ENCODE measurements at regions not wholly inside any gene's neighbourhood (a gene's known extent, or its start where the extent isn't known, plus 50 kb on each side); places are given as distances from the start of the nearest gene placed in this dataset.

- DNase-seq: no peak
Observed at GRCh38 chr1:82258887-82259286, 458.2 kb downstream of the ADGRL2 start.

DNA sequence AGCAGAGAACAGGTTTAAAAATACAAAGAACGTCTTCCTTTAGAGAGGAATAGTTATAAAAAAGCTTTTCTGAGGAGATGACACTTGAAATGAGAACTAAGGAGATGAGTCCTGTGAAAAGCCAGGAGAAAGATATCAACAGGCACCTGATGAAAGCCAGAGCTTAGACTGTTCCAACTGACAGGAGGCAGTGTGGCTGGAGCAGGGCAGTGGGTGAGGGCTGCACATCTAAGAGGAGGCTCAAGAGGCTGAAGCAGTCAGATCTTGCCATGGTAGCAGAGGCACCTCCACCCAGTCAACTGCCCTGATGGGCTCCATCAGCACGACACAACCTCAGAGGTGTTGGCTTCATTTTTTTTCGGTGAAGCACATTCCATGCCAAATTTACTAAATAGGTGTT lies 445.3 kb downstream of the ADGRL2 start:
- no peak for DNase-seq

GRCh38 chr1:82245345-82246014 lies 444.7 kb downstream of the ADGRL2 start:
- no peak for DNase-seq

DNA sequence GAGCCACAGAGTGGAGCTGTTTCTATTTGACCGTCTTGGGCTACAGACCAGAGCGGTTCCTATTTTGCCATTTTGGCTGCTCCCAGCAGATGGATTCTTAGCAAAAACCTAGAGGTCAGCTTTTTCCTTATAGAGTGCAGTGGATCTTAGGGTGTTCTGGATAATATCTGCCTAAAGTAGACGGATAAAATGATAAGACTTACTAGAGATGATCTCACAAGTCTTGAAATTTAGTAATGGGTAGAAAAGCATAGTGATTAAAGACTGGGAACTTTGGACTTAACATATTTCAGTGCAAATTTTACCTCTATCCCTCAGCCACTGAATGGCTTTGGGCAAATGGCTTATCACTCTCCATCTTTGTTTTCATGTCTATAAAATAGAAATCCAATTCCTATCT lies 439.8 kb downstream of the ADGRL2 start:
- DNase-seq: no peak

DNA sequence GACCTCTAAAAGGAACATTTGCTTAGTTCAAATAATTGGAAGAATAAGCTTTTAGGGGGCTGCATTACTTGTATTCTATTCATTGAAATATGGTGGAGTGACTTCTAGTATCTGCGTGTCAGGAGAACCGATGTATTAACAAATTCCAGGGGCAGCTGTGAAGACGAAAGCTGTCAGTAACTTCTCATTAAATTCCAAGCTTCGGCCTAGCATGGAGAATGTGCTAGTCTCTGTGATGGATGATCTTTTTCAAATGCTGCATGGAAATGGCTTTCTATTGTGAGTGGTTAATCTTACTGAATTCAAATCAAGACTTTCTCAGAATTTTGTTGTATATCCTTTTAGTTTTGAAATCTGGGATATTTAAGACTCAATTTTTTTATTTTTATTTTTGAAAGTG lies 429.9 kb downstream of the ADGRL2 start:
- DNase-seq: no peak

GRCh38 chr1:82227306-82228095 lies 426.8 kb downstream of the ADGRL2 start:
- DNase-seq: no peak

DNA sequence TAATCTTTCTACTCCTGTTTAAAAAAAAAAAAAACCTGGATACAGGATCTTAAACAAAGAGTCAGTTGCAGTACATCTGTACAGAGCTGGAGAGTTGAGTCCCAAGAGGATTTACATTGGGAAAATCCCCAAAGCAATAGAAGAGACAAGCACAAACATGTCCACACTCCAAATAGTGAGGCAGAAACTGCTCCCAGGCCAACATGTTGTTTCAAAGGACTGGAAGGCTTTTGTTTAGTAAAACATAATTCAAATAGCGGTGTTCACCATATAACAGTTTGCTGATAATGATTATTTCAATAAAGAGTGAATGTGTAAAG lies 425.4 kb downstream of the ADGRL2 start:
- DNase-seq: no peak

DNA sequence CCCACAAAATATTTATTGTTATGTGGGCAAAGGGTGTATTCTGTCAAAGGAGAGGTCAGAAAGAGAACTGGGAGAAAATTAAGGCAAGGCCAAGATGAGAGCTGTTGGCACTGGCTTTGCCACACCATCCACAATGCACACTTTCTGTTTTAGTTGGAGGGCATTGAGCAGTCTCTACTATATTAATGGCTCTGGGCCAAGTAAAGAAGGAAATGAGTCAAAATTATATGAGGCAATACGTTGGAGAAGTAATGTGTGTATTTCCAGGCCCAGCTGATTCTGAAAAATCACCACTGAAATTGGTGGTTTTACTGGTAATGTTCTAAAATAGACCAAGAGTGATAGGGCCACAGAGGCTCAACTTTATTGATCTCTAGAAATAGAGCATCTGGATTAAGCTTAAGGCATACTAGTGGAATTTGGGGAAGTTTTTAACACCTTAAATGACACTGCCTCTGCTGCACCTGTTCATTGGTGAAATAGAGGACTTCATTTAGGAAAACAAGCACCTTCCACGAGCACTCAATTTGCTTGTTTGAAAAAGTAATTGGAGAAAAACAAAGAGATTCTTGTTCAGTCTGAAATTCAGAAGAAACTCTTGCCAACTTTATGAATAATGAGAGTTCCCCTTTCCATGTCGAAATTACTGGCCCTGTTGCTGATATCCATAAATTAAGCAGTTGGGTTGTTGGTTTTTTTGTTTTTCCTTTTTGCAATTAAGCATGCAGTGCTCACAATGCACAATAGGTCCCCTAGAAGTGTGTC lies 424.9 kb downstream of the ADGRL2 start:
- no peak for DNase-seq

DNA sequence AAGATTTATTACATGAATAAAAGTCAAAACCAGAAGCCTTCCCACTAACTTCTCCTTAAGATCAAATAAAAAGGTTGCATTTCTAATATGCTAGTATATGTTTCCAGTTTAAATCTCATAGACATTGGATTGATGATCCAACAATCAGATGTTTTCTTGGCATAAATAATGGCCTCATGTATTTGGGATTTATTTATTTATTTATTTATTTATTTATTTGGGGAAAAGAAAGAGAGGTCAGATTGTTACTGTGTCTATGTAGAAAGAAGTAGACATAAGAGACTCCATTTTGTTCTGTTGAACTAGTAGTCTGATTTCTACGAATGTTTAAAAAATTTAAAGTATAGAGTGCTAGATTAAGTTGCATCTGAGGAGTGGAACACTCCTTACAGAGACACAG lies 422.4 kb downstream of the ADGRL2 start:
- no peak for DNase-seq

- DNase-seq: no peak
Observed at GRCh38 chr1:82221721-82222120, 421.0 kb downstream of the ADGRL2 start.

- no peak for DNase-seq
Observed at GRCh38 chr1:82220754-82221153, 420.0 kb downstream of the ADGRL2 start.

DNA sequence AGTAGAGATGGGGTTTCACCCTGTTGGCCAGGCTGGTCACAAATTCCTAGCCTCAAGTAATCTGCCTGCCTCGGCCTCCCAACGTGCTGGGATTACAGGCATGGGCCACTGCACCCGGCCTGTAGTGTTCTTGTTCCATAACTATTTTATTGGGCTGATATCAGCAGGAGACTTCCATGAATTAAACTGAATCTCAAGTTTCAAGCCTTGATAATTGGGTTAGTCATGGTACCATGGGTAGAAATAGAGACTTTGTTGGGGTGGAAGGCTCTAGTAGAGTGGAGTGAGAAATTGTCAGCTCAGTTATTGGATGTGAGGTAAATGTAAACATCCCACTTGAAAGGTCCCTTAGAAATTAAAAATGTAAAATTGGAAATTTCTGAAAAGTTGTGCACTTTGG lies 419.1 kb downstream of the ADGRL2 start:
- no peak for DNase-seq

- no peak for DNase-seq
Observed at GRCh38 chr1:82218846-82219245, 418.1 kb downstream of the ADGRL2 start.

DNA sequence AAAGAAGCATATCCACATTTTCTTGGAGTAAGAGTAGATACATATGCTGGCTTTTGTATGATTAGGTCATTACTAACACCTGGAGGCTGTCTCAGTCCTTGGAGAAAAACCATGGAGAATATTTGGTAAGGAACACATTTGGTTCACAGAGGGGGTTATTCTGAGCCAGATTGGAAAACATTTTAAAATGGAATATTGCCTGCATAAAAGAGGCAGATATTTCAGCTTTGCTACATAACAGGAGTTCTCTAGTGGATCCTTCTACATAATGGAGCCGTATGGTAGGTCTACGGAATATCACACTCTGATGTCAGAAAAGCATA lies 415.1 kb downstream of the ADGRL2 start:
- no peak for DNase-seq

- no peak for DNase-seq
Observed at GRCh38 chr1:82215056-82215852, 414.5 kb downstream of the ADGRL2 start.

DNA sequence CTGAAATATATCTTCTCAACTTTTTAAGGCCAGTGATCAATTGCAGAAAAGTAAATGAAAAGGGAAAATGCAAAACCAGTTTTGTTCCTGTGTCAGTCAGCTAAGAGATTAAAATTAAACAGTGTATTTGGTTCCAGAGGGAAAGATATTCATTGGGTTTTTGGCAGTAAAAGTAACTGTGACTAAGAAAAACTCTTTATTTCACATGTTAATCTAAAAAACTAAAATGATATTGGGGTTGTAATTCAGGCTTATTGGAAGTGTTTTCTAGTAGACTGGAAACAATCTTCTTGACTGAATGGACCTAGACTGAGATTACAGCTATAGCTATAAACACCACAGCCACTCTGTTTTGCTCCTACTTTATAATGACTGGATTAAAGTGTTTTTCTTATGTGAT lies 413.9 kb downstream of the ADGRL2 start:
- DNase-seq: no peak

DNA sequence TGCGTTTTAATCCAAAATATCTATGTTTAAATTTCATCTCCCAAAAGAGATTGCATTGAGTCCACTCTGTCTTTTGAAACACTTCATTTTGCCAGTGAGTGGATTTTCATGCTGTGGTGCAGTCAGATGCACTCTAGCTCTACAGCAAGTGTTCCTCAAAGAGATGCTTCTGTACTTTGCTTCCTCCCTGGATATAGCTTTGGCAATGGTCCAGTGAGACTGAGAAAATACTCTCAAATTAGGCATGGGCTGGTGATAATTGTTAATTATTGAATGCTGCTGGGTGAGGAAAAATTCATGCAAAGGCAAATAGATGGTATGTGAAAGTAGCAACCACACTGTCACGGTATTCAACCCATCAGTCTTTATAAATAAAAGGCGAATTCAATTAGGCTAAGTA lies 396.9 kb downstream of the ADGRL2 start:
- DNase-seq: no peak

DNA sequence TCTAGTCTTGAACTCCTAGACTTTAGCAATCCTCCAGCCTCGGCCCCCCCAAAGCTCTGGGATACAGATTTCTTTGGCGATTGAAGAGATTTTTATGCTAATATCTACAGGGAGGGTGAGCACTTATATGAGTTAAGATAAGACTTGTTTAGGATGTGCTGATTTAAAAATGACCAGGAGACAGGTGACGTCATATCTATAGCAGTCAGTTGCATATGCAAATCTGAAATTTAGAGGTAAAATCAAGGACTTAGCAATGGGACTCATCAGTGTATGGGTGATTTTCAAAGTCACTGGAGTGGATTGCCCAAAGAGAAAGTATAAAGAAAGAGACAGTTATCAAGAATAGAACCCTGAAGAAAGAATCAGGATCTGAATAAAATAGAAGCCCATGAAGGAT lies 394.5 kb downstream of the ADGRL2 start:
- DNase-seq: no peak

GRCh38 chr1:82185084-82185483 lies 384.4 kb downstream of the ADGRL2 start:
- DNase-seq: no peak

- no peak for DNase-seq
Observed at GRCh38 chr1:82181846-82182245, 381.1 kb downstream of the ADGRL2 start.

GRCh38 chr1:82179131-82179530 lies 378.4 kb downstream of the ADGRL2 start:
- DNase-seq: no peak

GRCh38 chr1:82177192-82177591 lies 376.5 kb downstream of the ADGRL2 start:
- DNase-seq: no peak

DNA sequence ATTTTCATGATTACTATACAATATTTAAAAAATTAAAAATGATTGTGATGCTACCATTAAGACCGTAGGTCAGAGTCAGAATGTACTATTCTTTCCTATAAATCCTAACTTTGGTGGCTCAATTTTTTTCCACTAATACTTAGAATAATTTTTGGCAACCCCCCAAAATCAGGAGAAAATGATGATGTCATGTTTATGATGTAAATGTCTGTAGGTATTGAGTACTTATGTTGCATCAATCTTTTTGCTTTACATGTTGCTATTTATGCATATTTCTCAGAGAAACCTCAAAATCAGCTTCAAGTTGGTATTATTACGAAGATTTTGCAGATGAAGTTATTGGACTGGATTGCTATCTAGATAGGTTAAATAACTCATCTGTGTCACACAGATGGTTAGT lies 371.2 kb downstream of the ADGRL2 start:
- no peak for DNase-seq

All from occipital lobe (tissue), 1 donor.